Hepatocyte (in vitro differentiated cells): ENCODE measurements at regions not wholly inside any gene's neighbourhood (a gene's known extent, or its start where the extent isn't known, plus 50 kb on each side); places are given as distances from the start of the nearest gene placed in this dataset.

Source experiments
- DNase-seq: peaks from one replicate; pipeline ENCODE4 v3.0.0-alpha.2; 2016; ENCODE audit warnings: low spot score
- H2AFZ ChIP-seq: fragments of 200-600 bp; sonication (generic); 2 replicates; pipeline ENCODE4 v1.6.0; 2016; ENCODE audit warnings: antibody characterized with exemption, mild to moderate bottlenecking
- H3K27ac ChIP-seq: fragments of 200-600 bp; sonication (generic); 2 replicates; pipeline ENCODE4 v1.5.1; 2016; ENCODE audit warnings: mild to moderate bottlenecking
- H3K27me3 ChIP-seq: fragments of 200-600 bp; sonication (generic); 2 replicates; pipeline ENCODE4 v1.6.1; 2016
- H3K36me3 ChIP-seq: fragments of 200-600 bp; sonication (generic); replicated peaks from 2 replicates; pipeline ENCODE4 v1.5.1; 2016; ENCODE audit warnings: low read depth; ENCODE audit not compliant: insufficient read depth
- H3K4me1 ChIP-seq: fragments of 200-600 bp; sonication (generic); 2 replicates; pipeline ENCODE4 v1.5.1; 2016; ENCODE audit warnings: mild to moderate bottlenecking, moderate library complexity; ENCODE audit not compliant: insufficient read depth
- H3K4me2 ChIP-seq: fragments of 200-600 bp; sonication (generic); 2 replicates; pipeline ENCODE4 v1.6.0; 2016
- H3K4me3 ChIP-seq: fragments of 200-600 bp; sonication (generic); 2 replicates; pipeline ENCODE4 v1.5.1; 2016; ENCODE audit warnings: mild to moderate bottlenecking
- H3K79me2 ChIP-seq: fragments of 200-600 bp; sonication (generic); 2 replicates; pipeline ENCODE4 v1.6.0; 2017; ENCODE audit warnings: mild to moderate bottlenecking
- H3K9me2 ChIP-seq: fragments of 200-600 bp; sonication (generic); replicated peaks from 2 replicates; pipeline ENCODE4 v1.6.0; 2017; ENCODE audit warnings: mild to moderate bottlenecking; ENCODE audit not compliant: insufficient read depth
- H3K9me3 ChIP-seq: fragments of 200-600 bp; sonication (generic); 2 replicates; pipeline ENCODE4 v1.5.1; 2016; ENCODE audit warnings: low read depth, mild to moderate bottlenecking
- H4K20me1 ChIP-seq: fragments of 200-600 bp; sonication (generic); 2 replicates; pipeline ENCODE4 v1.6.0; 2016; ENCODE audit warnings: mild to moderate bottlenecking; ENCODE audit not compliant: insufficient read depth, poor library complexity, severe bottlenecking
- EZH2 ChIP-seq: fragments of 200-600 bp; sonication (generic); IDR thresholded peaks from 2 replicates; pipeline ENCODE4 v1.6.1; 2016; ENCODE audit warnings: antibody characterized with exemption, mild to moderate bottlenecking, borderline replicate concordance
- EZH2phosphoT487 ChIP-seq: fragments of 200-600 bp; sonication (generic); IDR thresholded peaks from one replicate; pipeline ENCODE4 v1.6.1; 2018; ENCODE audit warnings: antibody characterized with exemption, mild to moderate bottlenecking, low read depth, moderate library complexity; ENCODE audit not compliant: unreplicated experiment, severe bottlenecking
- WGBS: methylation state at CpG from one replicate; pipeline ENCODE4 v1.1.6; 2016; ENCODE audit warnings: low lambda C conversion rate; ENCODE audit errors: missing lambda C conversion rate; 5-methylcytosine and 5-hydroxymethylcytosine counted together
- TF ChIP-seq, protein P1 (sequence below): fragments of 200-600 bp; sonication (generic); IDR thresholded peaks from 2 replicates; pipeline ENCODE4 v1.5.1; 2016; ENCODE audit warnings: antibody characterized with exemption, mild to moderate bottlenecking; ENCODE audit not compliant: poor library complexity

DNA sequence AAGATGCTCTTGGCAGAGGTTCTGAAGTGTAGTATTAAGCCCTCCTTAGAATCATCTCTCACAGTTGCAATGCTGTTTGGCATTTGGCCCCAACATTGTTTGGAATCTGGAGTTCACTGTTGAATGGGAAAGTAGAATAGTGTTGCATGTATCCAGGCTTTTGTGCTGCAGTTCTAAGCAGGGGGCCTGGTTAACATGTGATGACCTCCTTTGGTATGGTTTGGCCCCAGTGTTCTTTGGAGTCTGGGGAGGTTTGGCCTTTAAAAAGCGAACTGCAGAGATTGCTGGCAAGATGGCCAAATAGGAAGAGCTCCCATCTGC, 61.8 kb upstream of the PLD5 start:
- WGBS: 83% methylated on average over 1 of the region's 1 CpG
- Histone ChIP-seq H3K27ac (no peak overlapping the region), H3K4me2 (no peak overlapping the region), H3K4me1 (no peaks in the 10 kb centered on the region), H2AFZ (no peak overlapping the region), H3K9me3 (no peaks in the 10 kb centered on the region), H3K27me3 (no peaks in the 10 kb centered on the region), H3K79me2 (no peaks in the 10 kb centered on the region), H3K9me2 (no peaks in the 10 kb centered on the region), H3K36me3 (no peaks in the 10 kb centered on the region), H3K4me3 (no peak overlapping the region), H4K20me1 (no peaks in the 10 kb centered on the region)
- DNase-seq: no peak
- no peak for TF ChIP-seq EZH2
- TF ChIP-seq EZH2phosphoT487: no peak
- TF ChIP-seq, protein P1, sequence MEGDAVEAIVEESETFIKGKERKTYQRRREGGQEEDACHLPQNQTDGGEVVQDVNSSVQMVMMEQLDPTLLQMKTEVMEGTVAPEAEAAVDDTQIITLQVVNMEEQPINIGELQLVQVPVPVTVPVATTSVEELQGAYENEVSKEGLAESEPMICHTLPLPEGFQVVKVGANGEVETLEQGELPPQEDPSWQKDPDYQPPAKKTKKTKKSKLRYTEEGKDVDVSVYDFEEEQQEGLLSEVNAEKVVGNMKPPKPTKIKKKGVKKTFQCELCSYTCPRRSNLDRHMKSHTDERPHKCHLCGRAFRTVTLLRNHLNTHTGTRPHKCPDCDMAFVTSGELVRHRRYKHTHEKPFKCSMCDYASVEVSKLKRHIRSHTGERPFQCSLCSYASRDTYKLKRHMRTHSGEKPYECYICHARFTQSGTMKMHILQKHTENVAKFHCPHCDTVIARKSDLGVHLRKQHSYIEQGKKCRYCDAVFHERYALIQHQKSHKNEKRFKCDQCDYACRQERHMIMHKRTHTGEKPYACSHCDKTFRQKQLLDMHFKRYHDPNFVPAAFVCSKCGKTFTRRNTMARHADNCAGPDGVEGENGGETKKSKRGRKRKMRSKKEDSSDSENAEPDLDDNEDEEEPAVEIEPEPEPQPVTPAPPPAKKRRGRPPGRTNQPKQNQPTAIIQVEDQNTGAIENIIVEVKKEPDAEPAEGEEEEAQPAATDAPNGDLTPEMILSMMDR: no peak

DNA sequence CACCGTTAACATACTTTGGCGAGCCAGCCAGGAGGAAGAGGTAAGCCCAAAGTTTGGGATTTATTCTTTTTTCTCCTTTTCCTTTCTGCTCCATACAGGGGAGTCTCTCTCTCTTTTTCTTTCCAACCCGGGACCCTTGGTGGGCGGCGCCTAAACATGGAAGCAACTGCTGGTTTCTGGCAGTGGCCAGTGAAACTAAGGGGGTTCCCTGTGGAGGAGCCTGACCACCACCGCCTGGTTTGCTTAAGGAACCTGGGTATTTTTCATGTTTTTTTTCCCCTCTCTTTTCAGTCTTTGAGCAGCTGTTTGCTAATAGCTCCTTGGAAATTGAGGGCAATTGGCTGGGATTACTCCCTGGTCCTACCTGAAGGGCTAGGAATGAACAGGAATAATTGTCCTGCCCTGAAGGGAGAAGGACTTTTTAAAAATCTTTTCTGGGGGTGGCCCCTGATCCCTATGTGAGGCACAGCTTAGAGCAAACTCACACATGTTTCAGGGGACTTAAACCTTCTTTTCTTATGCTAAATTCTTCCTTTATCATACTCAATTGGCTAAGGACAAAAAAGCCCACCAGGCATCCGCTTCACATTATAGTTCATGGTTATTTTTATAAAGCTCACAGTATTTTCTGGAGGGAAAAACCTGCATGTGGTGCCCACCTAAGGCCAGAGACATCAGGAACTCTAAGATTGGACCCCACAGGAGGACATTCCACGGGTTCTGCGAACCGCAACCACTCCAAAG, 61.3 kb upstream of the PLD5 start:
- Histone ChIP-seq H3K79me2 (no peaks in the 10 kb centered on the region), H2AFZ (no peak overlapping the region), H3K9me3 (no peaks in the 10 kb centered on the region), H3K4me2 (no peak overlapping the region), H3K27ac (no peak overlapping the region), H4K20me1 (no peaks in the 10 kb centered on the region), H3K4me1 (no peaks in the 10 kb centered on the region), H3K4me3 (no peak overlapping the region), H3K36me3 (no peaks in the 10 kb centered on the region), H3K27me3 (no peaks in the 10 kb centered on the region), H3K9me2 (no peaks in the 10 kb centered on the region)
- DNase-seq: no peak
- 87% methylated on average over 10 of the region's 10 CpGs for WGBS
- TF ChIP-seq EZH2phosphoT487: no peak
- TF ChIP-seq, protein P1: no peak
- no peak for TF ChIP-seq EZH2

DNA sequence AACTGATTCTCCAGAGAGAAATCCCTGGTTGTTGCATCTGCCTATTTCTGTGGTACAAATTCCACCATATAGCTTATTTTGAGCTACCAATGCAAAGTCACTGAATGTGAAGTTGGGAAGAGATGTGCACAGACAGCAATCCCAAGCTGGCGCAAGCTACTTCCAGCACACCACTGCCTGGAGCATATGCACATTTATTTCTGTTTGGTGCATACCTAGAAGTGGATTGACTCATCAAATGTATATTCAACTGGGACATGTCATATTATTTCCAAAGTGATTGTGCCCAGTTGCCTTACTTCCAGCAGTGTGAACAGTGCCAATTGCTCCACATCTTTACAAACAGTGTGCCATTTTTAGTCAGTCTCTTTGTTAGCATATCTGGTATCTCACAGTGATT, 58.2 kb upstream of the PLD5 start:
- TF ChIP-seq, protein P1: no peak
- TF ChIP-seq EZH2: no peak
- no peak for TF ChIP-seq EZH2phosphoT487
- H3K4me2 ChIP-seq: no peak overlapping the region
- 96% methylated on average over 1 of the region's 1 CpG for WGBS

More for the DNA sequence above, 58.2 kb upstream of the PLD5 start:
- no peaks in the 10 kb centered on the region for H3K9me2 ChIP-seq
- no peak overlapping the region for H3K4me3 ChIP-seq
- no peaks in the 10 kb centered on the region for H3K79me2 ChIP-seq
- no peak overlapping the region for H3K27ac ChIP-seq
- H2AFZ ChIP-seq: no peak overlapping the region
- DNase-seq: no peak
- H3K36me3 ChIP-seq: no peaks in the 10 kb centered on the region
- H4K20me1 ChIP-seq: no peaks in the 10 kb centered on the region
- H3K4me1 ChIP-seq: no peaks in the 10 kb centered on the region
- no peaks in the 10 kb centered on the region for H3K9me3 ChIP-seq
- H3K27me3 ChIP-seq: no peaks in the 10 kb centered on the region
